ENCODE measurements at regions not wholly inside any gene's neighbourhood (a gene's known extent, or its start where the extent isn't known, plus 50 kb on each side); places are given as distances from the start of the nearest gene placed in this dataset.

DNA sequence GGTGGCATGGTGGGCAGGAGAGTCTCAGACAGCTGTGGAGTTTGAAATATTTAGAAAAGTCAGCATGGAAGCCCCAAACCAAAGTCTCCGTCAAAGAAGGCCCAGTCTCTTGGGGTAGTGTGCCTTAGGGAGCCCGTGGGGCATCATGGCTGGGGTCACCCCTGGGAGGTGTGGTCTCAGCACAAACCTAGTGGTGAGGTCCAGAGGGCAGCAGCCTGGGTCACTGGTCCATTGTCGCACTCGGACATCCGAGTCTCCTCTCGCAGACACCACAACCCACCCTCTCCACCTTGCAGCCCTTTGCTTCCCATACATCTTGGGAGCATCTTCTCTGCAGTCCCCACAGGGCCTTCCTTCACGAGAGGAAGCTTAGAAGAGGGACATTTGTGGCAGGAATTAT is 588.0 kb upstream of the TMEM132C start:
- H3K27ac ChIP-seq (ENCODE audit: low read depth, low read length) = no peak overlapping the region
- H4K20me1 ChIP-seq (ENCODE audit: insufficient read depth, low read length) = no peaks in the 10 kb centered on the region
- peaks cover 8% of the 10 kb centered on the region for H3K4me1 ChIP-seq (ENCODE audit: insufficient read depth, low read length)
- H3K4me3 ChIP-seq (ENCODE audit: insufficient read depth, low read length) = no peak overlapping the region
- H3K36me3 ChIP-seq (ENCODE audit: insufficient read depth, low read length) = no peaks in the 10 kb centered on the region
- H3K27me3 ChIP-seq (ENCODE audit: insufficient read depth, low read length) = no peaks in the 10 kb centered on the region
- no peaks in the 10 kb centered on the region for H3K79me2 ChIP-seq (ENCODE audit: insufficient read depth, low read length)
- no peak overlapping the region for H3K4me2 ChIP-seq (ENCODE audit: insufficient read depth, low read length)
- no peaks in the 10 kb centered on the region for H3K9me3 ChIP-seq (ENCODE audit: low read depth, low read length)
- H2AFZ ChIP-seq (ENCODE audit: low read length) = no peak overlapping the region
- no peak for TF ChIP-seq CTCF (IDR thresholded peaks at IDR 0.05; ENCODE audit: extremely low read depth, low read depth, low read length)
- DNase-seq (ENCODE audit: insufficient read length, low spot score, missing footprints) = no peak

DNA sequence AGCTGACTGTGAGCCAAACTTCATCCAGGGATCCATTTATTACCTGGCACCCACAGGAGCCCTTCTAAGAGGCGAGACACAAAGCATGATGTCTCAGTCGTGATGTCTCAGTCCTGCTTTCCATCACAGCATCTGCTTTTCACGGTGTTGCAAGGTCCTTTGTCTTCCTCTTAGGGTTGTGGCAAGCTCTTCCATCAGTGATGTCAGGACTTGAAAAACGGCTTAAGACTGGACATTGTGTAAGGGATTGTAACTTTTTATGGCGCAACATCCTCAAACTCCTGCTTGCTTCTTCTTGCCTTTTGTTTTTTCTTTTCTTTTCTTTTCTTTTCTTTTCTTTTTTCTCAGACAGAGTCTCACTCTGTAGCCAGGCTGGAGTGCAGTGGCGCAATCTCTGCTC is 586.5 kb upstream of the TMEM132C start:
- no peak overlapping the region for H3K4me3 ChIP-seq (ENCODE audit: insufficient read depth, low read length)
- peaks cover 8% of the 10 kb centered on the region for H3K4me1 ChIP-seq (ENCODE audit: insufficient read depth, low read length)
- H3K79me2 ChIP-seq (ENCODE audit: insufficient read depth, low read length) = no peaks in the 10 kb centered on the region
- H3K36me3 ChIP-seq (ENCODE audit: insufficient read depth, low read length) = no peaks in the 10 kb centered on the region
- H2AFZ ChIP-seq (ENCODE audit: low read length) = no peak overlapping the region
- H3K4me2 ChIP-seq (ENCODE audit: insufficient read depth, low read length) = no peak overlapping the region
- H3K27ac ChIP-seq (ENCODE audit: low read depth, low read length) = no peak overlapping the region
- no peak for TF ChIP-seq CTCF (IDR thresholded peaks at IDR 0.05; ENCODE audit: extremely low read depth, low read depth, low read length)
- no peak for DNase-seq (ENCODE audit: insufficient read length, low spot score, missing footprints)
- no peaks in the 10 kb centered on the region for H3K9me3 ChIP-seq (ENCODE audit: low read depth, low read length)
- no peaks in the 10 kb centered on the region for H4K20me1 ChIP-seq (ENCODE audit: insufficient read depth, low read length)
- no peaks in the 10 kb centered on the region for H3K27me3 ChIP-seq (ENCODE audit: insufficient read depth, low read length)

DNA sequence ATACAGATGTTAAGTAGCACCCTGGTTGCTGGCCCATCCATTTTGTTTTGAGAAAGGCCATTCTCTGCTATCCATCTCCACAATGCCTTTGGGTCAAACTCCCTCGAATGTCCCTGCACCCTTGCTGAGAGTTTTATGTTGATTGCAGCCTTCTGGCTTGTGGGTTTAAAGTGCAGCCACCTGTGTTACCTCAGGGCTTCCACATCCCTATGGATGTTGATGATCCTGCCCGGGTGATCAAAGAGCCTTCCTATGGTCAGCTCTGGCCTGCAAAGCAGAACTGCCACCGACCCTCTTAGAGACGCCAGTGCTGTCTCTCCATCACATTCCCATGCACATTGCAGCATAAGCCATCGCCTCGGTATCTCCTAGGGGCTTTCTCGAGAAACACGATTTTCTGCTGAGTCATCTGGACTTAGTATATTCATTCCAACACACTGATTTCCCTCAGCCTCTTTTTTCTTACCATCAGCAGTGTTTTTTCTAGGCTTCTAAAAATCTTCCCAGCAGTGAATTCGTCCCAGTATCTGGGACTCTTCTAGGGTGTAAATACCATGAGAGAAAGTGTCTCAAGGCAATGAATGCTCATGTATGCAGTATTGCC is 585.7 kb upstream of the TMEM132C start:
- no peak overlapping the region for H3K27ac ChIP-seq (ENCODE audit: low read depth, low read length)
- H3K79me2 ChIP-seq (ENCODE audit: insufficient read depth, low read length) = no peaks in the 10 kb centered on the region
- no peaks in the 10 kb centered on the region for H3K9me3 ChIP-seq (ENCODE audit: low read depth, low read length)
- H3K4me2 ChIP-seq (ENCODE audit: insufficient read depth, low read length) = no peak overlapping the region
- H3K27me3 ChIP-seq (ENCODE audit: insufficient read depth, low read length) = no peaks in the 10 kb centered on the region
- peaks cover 8% of the 10 kb centered on the region for H3K4me1 ChIP-seq (ENCODE audit: insufficient read depth, low read length)
- H4K20me1 ChIP-seq (ENCODE audit: insufficient read depth, low read length) = no peaks in the 10 kb centered on the region
- TF ChIP-seq CTCF (IDR thresholded peaks at IDR 0.05; ENCODE audit: extremely low read depth, low read depth, low read length) = no peak
- H3K36me3 ChIP-seq (ENCODE audit: insufficient read depth, low read length) = no peaks in the 10 kb centered on the region
- DNase-seq (ENCODE audit: insufficient read length, low spot score, missing footprints) = no peak
- H3K4me3 ChIP-seq (ENCODE audit: insufficient read depth, low read length) = no peak overlapping the region
- no peak overlapping the region for H2AFZ ChIP-seq (ENCODE audit: low read length)

GRCh38 chr12:127685491-127685890 is 581.5 kb upstream of the TMEM132C start:
- H3K9me3 ChIP-seq (ENCODE audit: low read depth, low read length) = no peaks in the 10 kb centered on the region

More at GRCh38 chr12:127685491-127685890, 581.5 kb upstream of the TMEM132C start:
- DNase-seq (ENCODE audit: insufficient read length, low spot score, missing footprints) = no peak
- Histone ChIP-seq H3K36me3 (ENCODE audit: insufficient read depth, low read length) (no peaks in the 10 kb centered on the region), H3K4me2 (ENCODE audit: insufficient read depth, low read length) (no peak overlapping the region), H2AFZ (ENCODE audit: low read length) (no peak overlapping the region), H3K4me3 (ENCODE audit: insufficient read depth, low read length) (no peak overlapping the region), H3K79me2 (ENCODE audit: insufficient read depth, low read length) (no peaks in the 10 kb centered on the region), H4K20me1 (ENCODE audit: insufficient read depth, low read length) (no peaks in the 10 kb centered on the region), H3K27me3 (ENCODE audit: insufficient read depth, low read length) (no peaks in the 10 kb centered on the region), H3K27ac (ENCODE audit: low read depth, low read length) (no peak overlapping the region), H3K4me1 (ENCODE audit: insufficient read depth, low read length) (no peaks in the 10 kb centered on the region)
- TF ChIP-seq CTCF (IDR thresholded peaks at IDR 0.05; ENCODE audit: extremely low read depth, low read depth, low read length) = no peak
